Gastroesophageal sphincter (tissue), 2 donors: ENCODE measurements at regions not wholly inside any gene's neighbourhood (a gene's known extent, or its start where the extent isn't known, plus 50 kb on each side); places are given as distances from the start of the nearest gene placed in this dataset.

Source experiments
- POLR2A ChIP-seq, 2 donors: fragments of 450-650 bp; IDR thresholded peaks; one replicate each; pipeline ENCODE4 v1.6.1; 2017; ENCODE audit warnings: antibody characterized with exemption in 2 of 2, mild to moderate bottlenecking in 2 of 2, moderate library complexity in 1 of 2
- POLR2AphosphoS5 ChIP-seq: sonication (generic); formaldehyde crosslinking; IDR thresholded peaks from one replicate; pipeline ENCODE4 v1.6.1; 2017; ENCODE audit warnings: antibody characterized with exemption

GRCh38 chr22:34255042-34255441 is 334.8 kb upstream of the LARGE1 start:
- TF ChIP-seq POLR2A (IDR thresholded peaks at IDR 0.05): no peak
- TF ChIP-seq POLR2AphosphoS5: no peak
